Panc1 (cell line): ENCODE measurements at regions not wholly inside any gene's neighbourhood (a gene's known extent, or its start where the extent isn't known, plus 50 kb on each side); places are given as distances from the start of the nearest gene placed in this dataset.

Experiments used
- POLR2AphosphoS5 ChIP-seq: IDR thresholded peaks from 2 replicates; pipeline ENCODE4 v1.6.1; 2012; ENCODE audit warnings: mild to moderate bottlenecking, low read depth, low read length, moderate library complexity
- SIN3A ChIP-seq: IDR thresholded peaks from 2 replicates; pipeline ENCODE4 v1.6.1; 2012; ENCODE audit warnings: low read depth, mild to moderate bottlenecking, low read length, moderate library complexity, borderline replicate concordance; ENCODE audit not compliant: insufficient read depth
- TF ChIP-seq, protein P1 (sequence below): fragments of 450-650 bp; IDR thresholded peaks from 2 replicates; pipeline ENCODE4 v1.5.1; 2017; ENCODE audit warnings: mild to moderate bottlenecking
- TF ChIP-seq, protein P2 (sequence below), 2 experiments: IDR thresholded peaks; 2 replicates each; pipeline ENCODE4 v1.6.1; 2011 to 2012; ENCODE audit warnings: low read depth in 2 of 2, control low read depth in 1 of 2, low read length in 1 of 2, mild to moderate bottlenecking in 1 of 2, moderate library complexity in 1 of 2; ENCODE audit not compliant: insufficient read depth in 1 of 2

- TF ChIP-seq, protein P1, sequence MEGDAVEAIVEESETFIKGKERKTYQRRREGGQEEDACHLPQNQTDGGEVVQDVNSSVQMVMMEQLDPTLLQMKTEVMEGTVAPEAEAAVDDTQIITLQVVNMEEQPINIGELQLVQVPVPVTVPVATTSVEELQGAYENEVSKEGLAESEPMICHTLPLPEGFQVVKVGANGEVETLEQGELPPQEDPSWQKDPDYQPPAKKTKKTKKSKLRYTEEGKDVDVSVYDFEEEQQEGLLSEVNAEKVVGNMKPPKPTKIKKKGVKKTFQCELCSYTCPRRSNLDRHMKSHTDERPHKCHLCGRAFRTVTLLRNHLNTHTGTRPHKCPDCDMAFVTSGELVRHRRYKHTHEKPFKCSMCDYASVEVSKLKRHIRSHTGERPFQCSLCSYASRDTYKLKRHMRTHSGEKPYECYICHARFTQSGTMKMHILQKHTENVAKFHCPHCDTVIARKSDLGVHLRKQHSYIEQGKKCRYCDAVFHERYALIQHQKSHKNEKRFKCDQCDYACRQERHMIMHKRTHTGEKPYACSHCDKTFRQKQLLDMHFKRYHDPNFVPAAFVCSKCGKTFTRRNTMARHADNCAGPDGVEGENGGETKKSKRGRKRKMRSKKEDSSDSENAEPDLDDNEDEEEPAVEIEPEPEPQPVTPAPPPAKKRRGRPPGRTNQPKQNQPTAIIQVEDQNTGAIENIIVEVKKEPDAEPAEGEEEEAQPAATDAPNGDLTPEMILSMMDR: no peak
- no peak for TF ChIP-seq POLR2AphosphoS5
- TF ChIP-seq, protein P2, sequence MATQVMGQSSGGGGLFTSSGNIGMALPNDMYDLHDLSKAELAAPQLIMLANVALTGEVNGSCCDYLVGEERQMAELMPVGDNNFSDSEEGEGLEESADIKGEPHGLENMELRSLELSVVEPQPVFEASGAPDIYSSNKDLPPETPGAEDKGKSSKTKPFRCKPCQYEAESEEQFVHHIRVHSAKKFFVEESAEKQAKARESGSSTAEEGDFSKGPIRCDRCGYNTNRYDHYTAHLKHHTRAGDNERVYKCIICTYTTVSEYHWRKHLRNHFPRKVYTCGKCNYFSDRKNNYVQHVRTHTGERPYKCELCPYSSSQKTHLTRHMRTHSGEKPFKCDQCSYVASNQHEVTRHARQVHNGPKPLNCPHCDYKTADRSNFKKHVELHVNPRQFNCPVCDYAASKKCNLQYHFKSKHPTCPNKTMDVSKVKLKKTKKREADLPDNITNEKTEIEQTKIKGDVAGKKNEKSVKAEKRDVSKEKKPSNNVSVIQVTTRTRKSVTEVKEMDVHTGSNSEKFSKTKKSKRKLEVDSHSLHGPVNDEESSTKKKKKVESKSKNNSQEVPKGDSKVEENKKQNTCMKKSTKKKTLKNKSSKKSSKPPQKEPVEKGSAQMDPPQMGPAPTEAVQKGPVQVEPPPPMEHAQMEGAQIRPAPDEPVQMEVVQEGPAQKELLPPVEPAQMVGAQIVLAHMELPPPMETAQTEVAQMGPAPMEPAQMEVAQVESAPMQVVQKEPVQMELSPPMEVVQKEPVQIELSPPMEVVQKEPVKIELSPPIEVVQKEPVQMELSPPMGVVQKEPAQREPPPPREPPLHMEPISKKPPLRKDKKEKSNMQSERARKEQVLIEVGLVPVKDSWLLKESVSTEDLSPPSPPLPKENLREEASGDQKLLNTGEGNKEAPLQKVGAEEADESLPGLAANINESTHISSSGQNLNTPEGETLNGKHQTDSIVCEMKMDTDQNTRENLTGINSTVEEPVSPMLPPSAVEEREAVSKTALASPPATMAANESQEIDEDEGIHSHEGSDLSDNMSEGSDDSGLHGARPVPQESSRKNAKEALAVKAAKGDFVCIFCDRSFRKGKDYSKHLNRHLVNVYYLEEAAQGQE (IDR thresholded peaks at IDR 0.05; ENCODE audit: insufficient read depth in 1 of 2, low read depth in 2 of 2, low read length in 1 of 2): no peak
- no peak for TF ChIP-seq SIN3A
Measured at GRCh38 chr6:71468841-71469700, 180.5 kb downstream of the OGFRL1 start.
